ENCODE measurements at regions not wholly inside any gene's neighbourhood (a gene's known extent, or its start where the extent isn't known, plus 50 kb on each side); places are given as distances from the start of the nearest gene placed in this dataset.

- CTCF ChIA-PET = interaction anchor here (1.4 kb wide), 1 partner anchor 47 kb away, joined by 3 read pairs; no protein-coding TSS in a partner anchor
- DNase-seq (ENCODE audit: low read depth, low spot score) = no peak
- POLR2A ChIA-PET = no interaction called here
- TF ChIP-seq CTCF (IDR thresholded peaks at IDR 0.05; ENCODE audit: insufficient read depth, low read length, missing control alignments) = no peak
- no peak overlapping the region for H3K4me3 ChIP-seq (ENCODE audit: low read depth, low read length)
These were observed 123.1 kb upstream of the GPR12 start for GRCh38 chr13:26883613-26884257.

- CTCF ChIA-PET = no interaction called here
- POLR2A ChIA-PET = no interaction called here
- no peak for DNase-seq (ENCODE audit: low read depth, low spot score)
- TF ChIP-seq CTCF (IDR thresholded peaks at IDR 0.05; ENCODE audit: insufficient read depth, low read length, missing control alignments) = no peak
- no peak overlapping the region for H3K4me3 ChIP-seq (ENCODE audit: low read depth, low read length)
These were observed 122.1 kb upstream of the GPR12 start for GRCh38 chr13:26882731-26883130.

- CTCF ChIA-PET = interaction anchor here (1.0 to 2.1 kb wide), 3 partner anchors 9 to 481 kb away, joined by 3 to 13 read pairs (median 3); no protein-coding TSS in a partner anchor
These were observed 120.6 kb upstream of the GPR12 start for GRCh38 chr13:26881154-26881553.

GRCh38 chr13:26880735-26881134, 120.1 kb upstream of the GPR12 start:
- ChIA-PET CTCF (interaction anchor here (1.0 to 2.1 kb wide), 3 partner anchors 9 to 481 kb away, joined by 3 to 13 read pairs (median 3); no protein-coding TSS in a partner anchor), POLR2A (no interaction called here)

More at GRCh38 chr13:26881154-26881553, 120.6 kb upstream of the GPR12 start:
- no peak for TF ChIP-seq CTCF (IDR thresholded peaks at IDR 0.05; ENCODE audit: insufficient read depth, low read length, missing control alignments)
- no peak overlapping the region for H3K4me3 ChIP-seq (ENCODE audit: low read depth, low read length)
- DNase-seq (ENCODE audit: low read depth, low spot score) = peak; percentile 10
- POLR2A ChIA-PET = no interaction called here

GRCh38 chr13:26878438-26878837, 117.9 kb upstream of the GPR12 start:
- ChIA-PET CTCF (no interaction called here), POLR2A (no interaction called here)
- no peak for DNase-seq (ENCODE audit: low read depth, low spot score)
- H3K4me3 ChIP-seq (ENCODE audit: low read depth, low read length) = no peak overlapping the region
- no peak for TF ChIP-seq CTCF (IDR thresholded peaks at IDR 0.05; ENCODE audit: insufficient read depth, low read length, missing control alignments)

More at GRCh38 chr13:26880735-26881134, 120.1 kb upstream of the GPR12 start:
- H3K4me3 ChIP-seq (ENCODE audit: low read depth, low read length) = no peak overlapping the region
- DNase-seq (ENCODE audit: low read depth, low spot score) = no peak
- TF ChIP-seq CTCF (IDR thresholded peaks at IDR 0.05; ENCODE audit: insufficient read depth, low read length, missing control alignments) = no peak

GRCh38 chr13:26873386-26873698, 112.8 kb upstream of the GPR12 start:
- no peak for DNase-seq (ENCODE audit: low read depth, low spot score)
- CTCF ChIA-PET = interaction anchor here (0.7 to 3.3 kb wide), 12 partner anchors 8 to 703 kb away, joined by 3 to 19 read pairs (median 4); no protein-coding TSS in a partner anchor
- POLR2A ChIA-PET = no interaction called here
- TF ChIP-seq CTCF (IDR thresholded peaks at IDR 0.05; ENCODE audit: insufficient read depth, low read length, missing control alignments) = no peak
- H3K4me3 ChIP-seq (ENCODE audit: low read depth, low read length) = no peak overlapping the region
